GM18873 (cell line): ENCODE measurements at regions not wholly inside any gene's neighbourhood (a gene's known extent, or its start where the extent isn't known, plus 50 kb on each side); places are given as distances from the start of the nearest gene placed in this dataset.

ENCODE experiments used
- ATAC-seq: cut with Tn5 transposase; IDR thresholded peaks from one replicate; pipeline ENCODE4 v1.9.1; 2021; ENCODE audit warnings: mild to moderate bottlenecking, moderate library complexity, moderate number of reproducible peaks; ENCODE audit not compliant: unreplicated experiment, low FRiP score

DNA sequence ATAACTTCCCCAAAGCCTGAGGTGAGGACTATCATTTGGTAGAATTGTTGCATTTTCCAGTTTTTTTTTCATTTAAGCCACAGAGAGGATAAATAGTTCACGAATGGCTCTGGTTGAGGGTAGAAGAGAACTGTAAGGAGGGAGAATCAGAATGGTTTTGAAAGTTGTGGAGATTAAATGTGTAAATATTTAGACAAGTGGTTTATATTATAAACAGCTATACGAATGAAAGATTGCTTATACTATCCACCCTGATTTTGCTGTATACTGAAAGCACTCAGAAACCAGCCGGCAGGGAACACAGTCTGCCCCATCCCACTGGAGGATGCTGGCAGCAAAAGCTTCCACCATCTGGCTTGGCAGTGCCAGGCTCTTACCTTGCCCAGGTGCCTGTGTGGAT is 341.1 kb downstream of the RAPGEF2 start:
- ATAC-seq = no peak

GRCh38 chr4:159444678-159445077 is 341.8 kb downstream of the RAPGEF2 start:
- no peak for ATAC-seq

- no peak for ATAC-seq
Observed at GRCh38 chr4:159445692-159446091, 342.8 kb downstream of the RAPGEF2 start.

DNA sequence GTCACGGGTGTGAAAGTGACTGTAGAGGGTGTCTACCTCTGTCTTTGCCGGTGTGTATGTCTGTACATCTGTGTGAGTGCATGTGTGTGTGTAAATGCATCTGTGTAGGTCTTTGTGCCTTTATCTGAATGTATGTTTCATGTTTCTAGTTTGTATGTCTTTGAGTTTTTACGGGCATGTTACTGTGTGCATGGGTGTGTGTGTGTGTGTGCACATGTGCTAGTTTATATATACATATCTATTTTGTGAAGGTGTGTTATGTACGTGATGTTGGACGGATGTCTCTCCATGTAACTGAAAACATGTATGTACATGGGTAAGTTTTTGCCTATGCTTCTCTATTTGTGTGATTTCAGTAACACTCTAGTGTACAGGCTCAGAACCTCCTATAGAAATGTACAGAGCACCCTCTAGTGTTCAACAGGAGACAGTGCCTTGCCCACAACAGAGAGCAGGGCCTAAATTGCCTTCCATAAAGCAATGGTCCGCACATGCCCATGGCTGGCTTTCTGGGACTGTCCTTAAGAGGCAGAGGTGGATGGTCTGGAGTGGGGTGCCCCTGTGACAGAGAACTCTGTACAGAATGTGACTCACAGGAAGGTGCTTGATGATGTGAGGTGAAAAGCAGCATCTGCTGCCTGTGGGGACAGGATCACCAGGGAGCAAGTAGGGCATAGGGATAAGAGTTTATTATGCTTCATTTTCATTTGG is 343.5 kb downstream of the RAPGEF2 start:
- ATAC-seq = peak; percentile 99

DNA sequence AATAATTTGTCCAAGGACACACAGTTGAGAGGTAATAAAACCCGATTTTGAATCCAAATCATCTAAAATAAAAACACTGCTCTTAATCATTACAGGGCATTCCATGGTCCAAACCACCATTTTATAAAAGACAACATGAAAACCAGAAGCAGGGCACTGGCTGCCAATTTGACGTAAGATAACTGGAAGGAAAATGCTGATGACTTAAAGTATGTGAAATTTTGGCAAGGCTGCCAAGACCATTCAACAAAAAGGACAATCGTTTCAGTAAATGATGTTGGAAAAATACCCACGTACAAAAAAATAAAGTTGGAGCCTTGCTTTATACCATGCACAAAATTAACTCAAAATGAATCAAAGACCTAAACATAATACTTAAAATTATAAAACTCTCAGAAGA is 344.4 kb downstream of the RAPGEF2 start:
- no peak for ATAC-seq

- ATAC-seq = no peak
Observed at GRCh38 chr4:159451006-159451405, 348.1 kb downstream of the RAPGEF2 start.

GRCh38 chr4:159455675-159456237 is 352.9 kb downstream of the RAPGEF2 start:
- no peak for ATAC-seq

- ATAC-seq = no peak
Observed at GRCh38 chr4:159460371-159460770, 357.5 kb downstream of the RAPGEF2 start.

DNA sequence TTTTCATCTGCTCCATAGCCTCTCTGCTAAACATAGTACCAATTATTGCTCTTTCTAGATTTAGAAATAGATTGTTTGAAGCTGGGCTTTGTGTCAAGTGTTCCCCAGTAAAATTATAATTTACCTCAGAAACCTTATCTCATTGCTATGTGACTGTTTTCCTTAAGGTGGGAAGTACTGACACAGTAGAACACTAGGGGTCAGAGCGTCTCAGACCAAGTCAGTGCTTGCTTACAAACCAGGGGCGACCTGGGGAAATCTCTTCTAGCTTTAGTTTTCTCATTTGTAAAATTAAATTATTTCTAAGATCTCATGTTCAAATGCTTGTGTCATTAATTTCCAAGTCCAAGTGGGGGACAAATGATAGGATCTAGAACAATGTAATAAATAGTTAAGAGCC is 360.4 kb downstream of the RAPGEF2 start:
- ATAC-seq = no peak

DNA sequence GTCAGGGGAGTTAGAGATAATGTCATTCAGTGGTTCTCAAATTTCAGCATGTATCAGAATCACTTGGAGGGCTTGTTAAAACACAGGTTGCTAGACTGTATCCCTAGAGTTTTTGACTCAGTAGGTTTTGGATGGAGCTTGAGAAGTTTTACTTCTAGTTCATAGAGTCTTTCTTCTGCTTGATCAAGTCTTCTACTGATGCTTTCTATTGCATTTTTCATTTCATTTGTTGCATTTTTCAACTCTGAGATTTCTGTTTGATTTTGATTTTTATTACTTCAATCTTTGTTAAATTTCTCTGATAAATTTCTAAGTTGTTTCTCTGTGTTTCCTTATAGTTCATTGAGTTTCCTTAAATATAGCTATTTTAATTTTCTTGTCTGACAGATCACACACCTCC is 361.4 kb downstream of the RAPGEF2 start:
- ATAC-seq = no peak

DNA sequence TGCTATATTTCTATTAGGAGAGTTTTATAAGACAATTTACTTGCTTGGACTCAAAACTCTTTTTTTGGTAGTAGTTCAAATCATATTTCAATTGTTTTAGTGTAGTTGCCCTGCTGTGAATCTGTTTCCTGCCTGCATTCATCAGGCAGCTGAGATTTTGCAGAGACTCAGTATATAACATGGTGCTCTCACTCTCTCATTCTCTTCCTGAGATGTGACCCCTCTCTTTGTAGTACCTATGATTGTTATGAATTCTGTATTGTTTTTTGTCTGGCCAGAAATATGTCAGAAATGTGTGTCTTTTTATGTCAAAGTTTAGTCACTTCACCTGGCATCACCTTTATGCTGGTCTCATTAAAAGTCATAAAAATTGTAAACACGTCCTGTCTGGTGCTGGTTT is 374.0 kb downstream of the RAPGEF2 start:
- ATAC-seq = no peak

GRCh38 chr4:159480826-159481225 is 377.9 kb downstream of the RAPGEF2 start:
- no peak for ATAC-seq

- no peak for ATAC-seq
Observed at GRCh38 chr4:159481936-159482335, 379.1 kb downstream of the RAPGEF2 start.

- no peak for ATAC-seq
Observed at GRCh38 chr4:159483110-159483781, 380.4 kb downstream of the RAPGEF2 start.

DNA sequence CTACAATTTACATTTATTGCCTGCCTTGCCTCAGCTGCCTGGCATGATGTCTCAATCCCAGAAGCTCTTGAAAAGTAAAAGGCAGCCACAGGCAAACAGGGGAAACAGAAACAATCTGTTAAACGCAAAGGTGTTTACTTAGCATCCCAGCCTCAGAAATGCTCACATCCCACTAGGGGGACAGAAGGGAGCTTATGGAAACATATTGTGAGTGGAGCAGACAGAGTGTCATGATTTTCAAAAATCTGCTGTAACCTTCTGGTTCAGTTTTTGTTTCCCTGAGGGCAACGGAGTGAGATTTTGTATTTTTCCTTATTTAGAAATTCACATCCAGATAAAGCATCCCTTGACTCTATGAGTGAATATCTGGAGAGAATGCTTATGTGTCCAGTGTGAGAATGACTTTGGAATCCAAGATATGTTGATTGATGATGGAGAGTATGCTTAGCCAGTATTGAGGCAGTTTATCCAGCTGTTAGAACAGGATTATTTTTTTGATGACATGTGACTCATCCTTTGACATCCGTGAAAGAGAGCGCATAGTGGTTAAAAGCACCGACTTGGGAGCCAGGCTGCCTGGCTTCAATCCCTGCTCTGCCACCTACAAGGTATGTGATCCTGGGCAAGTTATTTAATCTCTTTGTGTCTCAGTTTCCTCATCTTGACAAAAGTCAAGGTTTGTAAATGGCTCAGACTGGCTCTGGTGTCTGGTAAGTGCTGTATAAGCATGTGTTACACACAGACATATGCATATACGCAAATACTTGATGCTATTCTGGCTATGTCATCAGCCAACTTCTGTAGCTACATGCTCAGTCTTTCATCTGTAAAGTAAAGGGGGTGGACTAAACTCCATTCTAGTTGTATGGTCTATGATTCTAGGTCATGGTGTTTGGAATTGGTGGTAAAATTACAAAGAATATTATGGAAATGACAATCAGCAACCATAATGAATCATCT is 381.2 kb downstream of the RAPGEF2 start:
- ATAC-seq = no peak

- ATAC-seq = no peak
Observed at GRCh38 chr4:159484864-159485263, 382.0 kb downstream of the RAPGEF2 start.

DNA sequence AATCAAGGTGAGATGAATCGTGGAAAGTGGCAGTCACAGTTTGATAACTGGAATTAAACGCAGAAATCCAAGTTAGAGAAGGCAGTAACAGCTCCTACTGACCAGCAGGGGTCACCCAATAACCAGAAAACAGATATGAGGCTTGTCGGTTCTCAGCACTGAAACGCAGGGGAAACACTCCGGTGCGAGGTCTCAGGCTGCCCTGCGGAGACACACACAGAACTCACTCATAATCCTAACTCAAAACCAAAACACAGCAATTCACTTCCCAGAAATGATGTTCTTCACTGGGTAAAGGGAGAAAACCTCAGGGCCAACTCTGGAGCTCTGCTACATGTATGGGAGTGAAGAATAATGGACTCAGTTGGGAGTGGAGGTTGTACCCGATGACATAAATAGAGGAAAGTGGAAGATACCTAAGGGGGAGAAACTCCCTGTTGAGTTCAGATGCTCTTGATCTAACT is 384.4 kb downstream of the RAPGEF2 start:
- peak; percentile 95 for ATAC-seq

- no peak for ATAC-seq
Observed at GRCh38 chr4:159489646-159490045, 386.8 kb downstream of the RAPGEF2 start.

DNA sequence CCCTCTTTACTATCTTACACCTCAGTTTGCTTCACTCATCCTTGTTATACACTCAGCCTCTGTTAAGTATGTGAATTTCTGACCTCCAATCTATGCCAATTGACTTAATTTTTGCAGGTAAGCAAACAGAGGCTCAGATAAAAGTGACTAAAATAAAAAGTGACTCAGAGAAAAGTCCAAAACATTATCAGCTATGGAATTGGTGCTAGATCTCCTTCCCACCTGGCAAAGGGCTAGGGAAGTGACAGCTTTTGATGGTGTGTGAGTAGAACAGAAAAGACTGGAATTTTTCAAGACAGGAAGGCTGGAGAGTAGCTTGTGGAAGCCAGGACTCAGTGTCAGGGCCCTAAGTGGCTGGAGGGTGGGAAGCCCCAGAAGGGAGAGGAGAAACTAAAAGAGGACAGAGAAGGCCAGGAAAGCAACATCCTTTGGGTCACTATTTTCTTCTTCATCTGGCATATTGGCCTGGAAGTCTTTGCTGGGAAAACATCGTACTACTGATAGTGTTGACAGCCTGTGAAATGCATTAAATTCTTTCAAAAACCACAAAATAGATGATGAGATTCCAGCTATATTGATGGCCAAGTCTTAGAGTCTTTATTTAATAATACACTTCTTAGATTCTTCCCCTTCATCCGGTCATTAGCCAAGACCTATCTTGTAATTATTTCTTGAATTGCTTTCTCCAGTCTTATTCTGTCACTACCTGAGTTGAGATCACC is 392.8 kb downstream of the RAPGEF2 start:
- ATAC-seq = no peak

DNA sequence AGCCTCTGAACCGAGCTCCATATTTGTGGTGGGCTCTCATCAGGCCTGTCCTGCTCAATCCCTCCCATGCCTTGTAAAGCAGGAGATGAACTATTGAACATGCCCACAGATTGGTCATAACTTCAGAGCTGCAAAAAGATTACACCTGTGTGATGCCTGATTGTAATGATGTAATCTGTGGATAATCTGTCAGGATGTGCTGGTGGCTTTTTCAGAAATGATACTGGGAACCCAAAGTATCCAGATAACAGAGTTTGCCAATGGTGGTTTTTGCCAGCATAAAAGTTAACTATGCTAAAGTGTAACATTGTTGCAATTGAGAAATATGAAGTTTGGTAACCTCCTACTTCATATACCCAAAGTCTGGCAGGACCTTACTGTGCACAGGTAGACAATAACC is 393.4 kb downstream of the RAPGEF2 start:
- no peak for ATAC-seq
